ENCODE measurements at regions not wholly inside any gene's neighbourhood (a gene's known extent, or its start where the extent isn't known, plus 50 kb on each side); places are given as distances from the start of the nearest gene placed in this dataset.
"Not testable (repeated sequence)": the region's sequence is repeated elsewhere in the genome, so short reads cannot be mapped to it uniquely, and the experiment has no call there.

- no peak for DNase-seq
These were observed 423.6 kb downstream of the OTOL1 start for GRCh38 chr3:161920196-161920595.

GRCh38 chr3:161925749-161926360, 429.2 kb downstream of the OTOL1 start:
- no peak for DNase-seq

- DNase-seq, result no peak
These were observed 430.5 kb downstream of the OTOL1 start for GRCh38 chr3:161927131-161927530.

- no peak for DNase-seq
These were observed 443.5 kb downstream of the OTOL1 start for GRCh38 chr3:161939918-161940620.

GRCh38 chr3:161940621-161940965, 444.0 kb downstream of the OTOL1 start:
- DNase-seq, result no peak

GRCh38 chr3:161941891-161942290, 445.3 kb downstream of the OTOL1 start:
- DNase-seq, result no peak

- not testable (repeated sequence) for DNase-seq
These were observed 447.3 kb downstream of the OTOL1 start for GRCh38 chr3:161943801-161944345.

- no peak for DNase-seq
These were observed 449.9 kb downstream of the OTOL1 start for GRCh38 chr3:161946443-161946960.

- DNase-seq, result no peak
These were observed 453.8 kb downstream of the OTOL1 start for GRCh38 chr3:161950318-161950868.

- no peak for DNase-seq
These were observed 460.9 kb downstream of the OTOL1 start for GRCh38 chr3:161957467-161957866.

- DNase-seq, result no peak
These were observed 468.2 kb downstream of the OTOL1 start for GRCh38 chr3:161964857-161965256.

GRCh38 chr3:161969867-161970266, 473.3 kb downstream of the OTOL1 start:
- no peak for DNase-seq

GRCh38 chr3:161975201-161975600, 478.6 kb downstream of the OTOL1 start:
- no peak for DNase-seq

- no peak for DNase-seq
These were observed 480.5 kb downstream of the OTOL1 start for GRCh38 chr3:161977063-161977462.

- no peak for DNase-seq
These were observed 481.2 kb downstream of the OTOL1 start for GRCh38 chr3:161977850-161978249.

- DNase-seq, result no peak
These were observed 491.3 kb downstream of the OTOL1 start for GRCh38 chr3:161987933-161988332.

GRCh38 chr3:161989012-161989411, 492.4 kb downstream of the OTOL1 start:
- DNase-seq, result no peak

- no peak for DNase-seq
These were observed 493.4 kb downstream of the OTOL1 start for GRCh38 chr3:161990036-161990435.

GRCh38 chr3:161991901-161992540, 495.4 kb downstream of the OTOL1 start:
- no peak for DNase-seq

GRCh38 chr3:161999846-162000245, 503.2 kb downstream of the OTOL1 start:
- no peak for DNase-seq

- DNase-seq, result no peak
These were observed 511.1 kb downstream of the OTOL1 start for GRCh38 chr3:162007722-162008121.

- no peak for DNase-seq
These were observed 516.0 kb downstream of the OTOL1 start for GRCh38 chr3:162012633-162013032.

GRCh38 chr3:162014284-162014683, 517.7 kb downstream of the OTOL1 start:
- no peak for DNase-seq

GRCh38 chr3:162015856-162016255, 519.2 kb downstream of the OTOL1 start:
- DNase-seq, result no peak
